Stomach (tissue), 8 donors: ENCODE measurements at regions not wholly inside any gene's neighbourhood (a gene's known extent, or its start where the extent isn't known, plus 50 kb on each side); places are given as distances from the start of the nearest gene placed in this dataset.
A peak's percentile ranks its signal among the peaks of the same experiment; 100 is the strongest.

Source experiments
- DNase-seq, 2 donors: peaks; one replicate each; pipeline versions ENCODE4 v3.0.0 to v3.0.0-alpha.2; 2013 to 2019
- H3K27ac ChIP-seq, 5 donors: fragments of 200-600 bp in 4 of 5; sonication (generic) in 4 of 5; one replicate each; pipeline ENCODE4 v1.5.1; 2013 to 2019; ENCODE audit warnings: mild to moderate bottlenecking in 1 of 5, moderate library complexity in 1 of 5
- H3K27me3 ChIP-seq, 3 donors: fragments of 200-600 bp; sonication (generic); one replicate each; pipeline ENCODE4 v1.5.1; 2017 to 2019; ENCODE audit warnings: mixed run types in 1 of 3
- H3K36me3 ChIP-seq, 4 donors: fragments of 200-600 bp; sonication (generic); 1 replicate in 3 of 4; 2 replicates in 1 of 4; pipeline ENCODE4 v1.5.1; 2016 to 2019
- H3K4me1 ChIP-seq, 4 donors: fragments of 200-600 bp; sonication (generic); one replicate each; pipeline ENCODE4 v1.5.1; 2016 to 2019
- H3K4me3 ChIP-seq, 4 donors: fragments of 200-600 bp; sonication (generic) in 3 of 4; one replicate each; pipeline ENCODE4 v1.5.1; 2016 to 2019; ENCODE audit warnings: mild to moderate bottlenecking in 1 of 4
- H3K9me3 ChIP-seq, 4 donors: fragments of 200-600 bp; sonication (generic); one replicate each; pipeline ENCODE4 v1.5.1; 2016 to 2019
- CTCF ChIP-seq, 7 experiments: fragments of 450-650 bp in 4 of 7; fragments of 200-600 bp in 3 of 7; sonication (generic) in 3 of 7; IDR thresholded peaks; one replicate each; pipeline ENCODE4 v1.5.1; 2016 to 2019; ENCODE audit warnings: antibody characterized with exemption in 7 of 7, control low read depth in 2 of 7, mild to moderate bottlenecking in 1 of 7
- EP300 ChIP-seq: sonication (generic); formaldehyde crosslinking; IDR thresholded peaks from one replicate; pipeline ENCODE4 v1.6.1; 2017; ENCODE audit warnings: antibody characterized with exemption
- POLR2A ChIP-seq, 4 donors: fragments of 450-650 bp; IDR thresholded peaks; one replicate each; pipeline ENCODE4 v1.6.1; 2016; ENCODE audit warnings: antibody characterized with exemption in 4 of 4, control low read depth in 2 of 4, mild to moderate bottlenecking in 1 of 4, moderate library complexity in 1 of 4
- POLR2AphosphoS5 ChIP-seq, 3 donors: sonication (generic); formaldehyde crosslinking; IDR thresholded peaks; one replicate each; pipeline ENCODE4 v1.6.1; 2016; ENCODE audit warnings: antibody characterized with exemption in 3 of 3
- WGBS, 5 donors: extraction: QIAGEN DNeasy Blood & Tissue Kit in 3 of 5; methylation state at CpG; one replicate each; pipeline versions ENCODE4 v1.1.5 to v1.1.7; 2013 to 2018; 5-methylcytosine and 5-hydroxymethylcytosine counted together
- intact Hi-C: fragments of 100-400 bp; cut with DNase I; formaldehyde crosslinking; loops from one replicate; pipeline ENCODE4 v1.15.1; 2023; ENCODE audit warnings: low total_unique reads
- donor health status: healthy with polysubstance abuse.
- donor health status: Bipolar disorder and iron deficiency.
- donor health status: healthy.

GRCh38 chr2:235232449-235233433 lies 261.1 kb upstream of the AGAP1 start:
- no peak overlapping the region for H3K27ac ChIP-seq
- H3K4me3 ChIP-seq = no peak overlapping the region
- no peak for TF ChIP-seq EP300
- no peak for TF ChIP-seq POLR2AphosphoS5 (IDR thresholded peaks at IDR 0.05)
- no peak for TF ChIP-seq CTCF (IDR thresholded peaks at IDR 0.05)
- TF ChIP-seq POLR2A (IDR thresholded peaks at IDR 0.05) = no peak
- WGBS, 5 donors = 84 to 89% (median 87%) methylated on average over 20 of the region's 20 CpGs
- intact Hi-C loops = no loop called here
- H3K4me1 ChIP-seq = peaks cover 0 to 14% (median 4%) of the 10 kb centered on the region in 4 donors
- H3K36me3 ChIP-seq = no peaks in the 10 kb centered on the region
- H3K9me3 ChIP-seq = no peaks in the 10 kb centered on the region
- H3K27me3 ChIP-seq = peaks cover 0 to 11% (median 0%) of the 10 kb centered on the region in 3 donors
- DNase-seq = no peak

GRCh38 chr2:235234736-235235135 lies 259.1 kb upstream of the AGAP1 start:
- Histone ChIP-seq H3K9me3 (no peaks in the 10 kb centered on the region), H3K27me3 (peaks cover 0 to 6% (median 0%) of the 10 kb centered on the region in 3 donors), H3K4me1 (peaks cover 0 to 14% (median 4%) of the 10 kb centered on the region in 4 donors), H3K4me3 (no peak overlapping the region), H3K36me3 (no peaks in the 10 kb centered on the region), H3K27ac (no peak overlapping the region)
- 76 to 86% (median 79%) methylated on average over 6 of the region's 6 CpGs for WGBS, 5 donors
- no peak for TF ChIP-seq POLR2A (IDR thresholded peaks at IDR 0.05)
- TF ChIP-seq EP300 = no peak
- no peak for TF ChIP-seq CTCF (IDR thresholded peaks at IDR 0.05)
- TF ChIP-seq POLR2AphosphoS5 (IDR thresholded peaks at IDR 0.05) = no peak
- intact Hi-C loops = no loop called here
- no peak for DNase-seq

- DNase-seq = no peak
- H3K27me3 ChIP-seq = peaks cover 0 to 6% (median 0%) of the 10 kb centered on the region in 3 donors
- H3K4me3 ChIP-seq = no peak overlapping the region
- H3K36me3 ChIP-seq = no peaks in the 10 kb centered on the region
- no peak overlapping the region for H3K27ac ChIP-seq
- WGBS, 5 donors = 62 to 75% (median 70%) methylated on average over 7 of the region's 7 CpGs
- intact Hi-C loops = no loop called here
- H3K4me1 ChIP-seq = peaks cover 0 to 3% (median under 1%) of the 10 kb centered on the region in 4 donors
- TF ChIP-seq POLR2AphosphoS5 (IDR thresholded peaks at IDR 0.05) (no peak), POLR2A (IDR thresholded peaks at IDR 0.05) (no peak), EP300 (no peak), CTCF (IDR thresholded peaks at IDR 0.05) (no peak)
- H3K9me3 ChIP-seq = no peaks in the 10 kb centered on the region
These were observed 257.7 kb upstream of the AGAP1 start for GRCh38 chr2:235235977-235236767.

- Histone ChIP-seq H3K36me3 (no peaks in the 10 kb centered on the region), H3K4me3 (no peak overlapping the region), H3K27me3 (peaks cover 0 to 6% (median 0%) of the 10 kb centered on the region in 3 donors), H3K4me1 (no peaks in the 10 kb centered on the region), H3K9me3 (no peaks in the 10 kb centered on the region), H3K27ac (no peak overlapping the region)
- intact Hi-C loops = no loop called here
- DNase-seq = peak; percentile 33 to 86
- TF ChIP-seq POLR2AphosphoS5 (IDR thresholded peaks at IDR 0.05) = no peak
- no peak for TF ChIP-seq POLR2A (IDR thresholded peaks at IDR 0.05)
- TF ChIP-seq EP300 = no peak
- TF ChIP-seq CTCF (IDR thresholded peaks at IDR 0.05) = no peak
- WGBS, 5 donors = 26 to 36% (median 30%) methylated on average over 3 of the region's 3 CpGs
These were observed 255.3 kb upstream of the AGAP1 start for GRCh38 chr2:235238537-235238936.
